Mesendoderm (in vitro differentiated cells): ENCODE measurements at regions not wholly inside any gene's neighbourhood (a gene's known extent, or its start where the extent isn't known, plus 50 kb on each side); places are given as distances from the start of the nearest gene placed in this dataset.

ENCODE experiments used
- DNase-seq: peaks from one replicate; pipeline ENCODE4 v3.0.0; 2013
- H2AK5ac ChIP-seq: 2 replicates; pipeline ENCODE4 v1.6.1; 2013; ENCODE audit warnings: low read length, inconsistent platforms
- H2BK120ac ChIP-seq: 2 replicates; pipeline ENCODE4 v1.6.1; 2013; ENCODE audit warnings: low read depth, mild to moderate bottlenecking, low read length, moderate library complexity, mixed read lengths
- H2BK15ac ChIP-seq: replicated peaks from 2 replicates; pipeline ENCODE4 v1.6.1; 2013; ENCODE audit warnings: low read depth, mild to moderate bottlenecking, moderate library complexity
- H2BK5ac ChIP-seq: 2 replicates; pipeline ENCODE4 v1.6.1; 2013; ENCODE audit warnings: low read length, inconsistent platforms
- H3K18ac ChIP-seq: 2 replicates; pipeline ENCODE4 v1.6.1; 2013; ENCODE audit warnings: mild to moderate bottlenecking, low read length, mixed read lengths
- H3K23ac ChIP-seq: one replicate; pipeline ENCODE4 v1.6.1; 2013; ENCODE audit warnings: low read length
- H3K27ac ChIP-seq: 2 replicates; pipeline ENCODE4 v1.5.1; 2013; ENCODE audit warnings: low read depth, mild to moderate bottlenecking, inconsistent platforms, low read length, moderate library complexity
- H3K27me3 ChIP-seq: 2 replicates; pipeline ENCODE4 v1.6.1; 2013; ENCODE audit warnings: low read length, control low read depth, mild to moderate bottlenecking, inconsistent platforms; ENCODE audit not compliant: insufficient read depth, poor library complexity
- H3K36me3 ChIP-seq: 2 replicates; pipeline ENCODE4 v1.6.1; 2013; ENCODE audit warnings: low read length, inconsistent platforms; ENCODE audit not compliant: control insufficient read depth, insufficient read depth
- H3K4ac ChIP-seq: one replicate; pipeline ENCODE4 v1.6.1; 2013; ENCODE audit warnings: low read depth, mild to moderate bottlenecking, low read length, moderate library complexity
- H3K4me1 ChIP-seq: 2 replicates; pipeline ENCODE4 v1.6.1; 2013; ENCODE audit warnings: low read depth, low read length, inconsistent platforms; ENCODE audit not compliant: control insufficient read depth
- H3K4me2 ChIP-seq: 2 replicates; pipeline ENCODE4 v1.6.1; 2013; ENCODE audit warnings: low read length
- H3K4me3 ChIP-seq: 2 replicates; pipeline ENCODE4 v1.5.1; 2013; ENCODE audit warnings: mild to moderate bottlenecking, low read length
- H3K56ac ChIP-seq: one replicate; pipeline ENCODE4 v1.6.1; 2013; ENCODE audit warnings: low read length
- H3K79me1 ChIP-seq: 2 replicates; pipeline ENCODE4 v1.6.1; 2013; ENCODE audit warnings: low read length, inconsistent platforms
- H3K79me2 ChIP-seq: 2 replicates; pipeline ENCODE4 v1.6.1; 2013; ENCODE audit warnings: mild to moderate bottlenecking, low read length; ENCODE audit not compliant: control insufficient read depth, insufficient read depth
- H3K9ac ChIP-seq: 2 replicates; pipeline ENCODE4 v1.6.1; 2013; ENCODE audit warnings: low read length, inconsistent platforms
- H4K5ac ChIP-seq: one replicate; pipeline ENCODE4 v1.6.1; 2013; ENCODE audit warnings: low read length
- H4K8ac ChIP-seq: one replicate; pipeline ENCODE4 v1.6.1; 2013; ENCODE audit warnings: low read depth, mild to moderate bottlenecking, control low read depth, low read length, moderate library complexity
- WGBS: extraction: QIAGEN DNeasy Blood & Tissue Kit; methylation state at CpG from one replicate; pipeline ENCODE4 v1.1.7; 2013; ENCODE audit warnings: low lambda C conversion rate, missing lambda C conversion rate; ENCODE audit not compliant: insufficient coverage; ENCODE audit errors: extremely low coverage; 5-methylcytosine and 5-hydroxymethylcytosine counted together

GRCh38 chr4:11898796-11899195 lies 470.1 kb upstream of the HS3ST1 start:
- Histone ChIP-seq H3K56ac (no peak overlapping the region), H3K79me2 (no peaks in the 10 kb centered on the region), H2BK5ac (no peak overlapping the region), H3K18ac (no peak overlapping the region), H2BK15ac (no peak overlapping the region), H3K27ac (no peak overlapping the region), H4K8ac (no peak overlapping the region), H2AK5ac (no peak overlapping the region), H3K23ac (no peak overlapping the region), H3K36me3 (no peaks in the 10 kb centered on the region), H3K9ac (no peak overlapping the region), H3K79me1 (no peaks in the 10 kb centered on the region), H3K4me2 (no peak overlapping the region), H3K4me1 (no peaks in the 10 kb centered on the region), H3K4me3 (no peak overlapping the region), H3K27me3 (no peaks in the 10 kb centered on the region), H4K5ac (no peak overlapping the region), H3K4ac (no peak overlapping the region), H2BK120ac (no peak overlapping the region)
- DNase-seq, result no peak
- WGBS, result no CpG with 5 or more reads among the region's 1 CpG

GRCh38 chr4:11895766-11896165 lies 467.1 kb upstream of the HS3ST1 start:
- Histone ChIP-seq H3K27ac (no peak overlapping the region), H3K4me2 (no peak overlapping the region), H2AK5ac (no peak overlapping the region), H3K23ac (no peak overlapping the region), H2BK5ac (no peak overlapping the region), H4K8ac (no peak overlapping the region), H3K4ac (no peak overlapping the region), H3K79me1 (no peaks in the 10 kb centered on the region), H3K18ac (no peak overlapping the region), H3K4me1 (no peaks in the 10 kb centered on the region), H3K79me2 (no peaks in the 10 kb centered on the region), H3K27me3 (no peaks in the 10 kb centered on the region), H3K36me3 (no peaks in the 10 kb centered on the region), H2BK15ac (no peak overlapping the region), H3K9ac (no peak overlapping the region), H3K56ac (no peak overlapping the region), H2BK120ac (no peak overlapping the region), H4K5ac (no peak overlapping the region), H3K4me3 (no peak overlapping the region)
- no peak for DNase-seq
- WGBS, result no CpG with 5 or more reads among the region's 1 CpG

GRCh38 chr4:11894977-11895376 lies 466.3 kb upstream of the HS3ST1 start:
- DNase-seq, result no peak
- Histone ChIP-seq H3K79me2 (no peaks in the 10 kb centered on the region), H4K5ac (no peak overlapping the region), H2BK5ac (no peak overlapping the region), H2BK120ac (no peak overlapping the region), H2BK15ac (no peak overlapping the region), H3K36me3 (no peaks in the 10 kb centered on the region), H3K9ac (no peak overlapping the region), H3K18ac (no peak overlapping the region), H3K27ac (no peak overlapping the region), H3K56ac (no peak overlapping the region), H3K4me3 (no peak overlapping the region), H2AK5ac (no peak overlapping the region), H3K79me1 (no peaks in the 10 kb centered on the region), H3K27me3 (no peaks in the 10 kb centered on the region), H4K8ac (no peak overlapping the region), H3K4me1 (no peaks in the 10 kb centered on the region), H3K4me2 (no peak overlapping the region), H3K4ac (no peak overlapping the region), H3K23ac (no peak overlapping the region)
- WGBS, result no CpG with 5 or more reads among the region's 2 CpGs

GRCh38 chr4:11894221-11894620 lies 465.5 kb upstream of the HS3ST1 start:
- H3K27me3 ChIP-seq, result no peaks in the 10 kb centered on the region
- no peak for DNase-seq
- no peak overlapping the region for H4K8ac ChIP-seq
- H3K79me2 ChIP-seq, result no peaks in the 10 kb centered on the region
- H3K4me3 ChIP-seq, result no peak overlapping the region
- no peak overlapping the region for H2BK5ac ChIP-seq
- no peak overlapping the region for H4K5ac ChIP-seq
- H3K18ac ChIP-seq, result no peak overlapping the region
- H2BK120ac ChIP-seq, result no peak overlapping the region
- no peak overlapping the region for H3K56ac ChIP-seq
- H3K36me3 ChIP-seq, result no peaks in the 10 kb centered on the region
- no peak overlapping the region for H3K4me2 ChIP-seq
- no peak overlapping the region for H3K4ac ChIP-seq
- no peak overlapping the region for H3K27ac ChIP-seq
- H3K9ac ChIP-seq, result no peak overlapping the region
- H3K4me1 ChIP-seq, result no peaks in the 10 kb centered on the region
- no peak overlapping the region for H2AK5ac ChIP-seq
- no peak overlapping the region for H2BK15ac ChIP-seq
- H3K23ac ChIP-seq, result no peak overlapping the region
- no peaks in the 10 kb centered on the region for H3K79me1 ChIP-seq
- WGBS, result no CpG with 5 or more reads among the region's 3 CpGs

- no peak overlapping the region for H2AK5ac ChIP-seq
- no peak overlapping the region for H3K18ac ChIP-seq
- H3K23ac ChIP-seq, result no peak overlapping the region
- no peak overlapping the region for H3K4me3 ChIP-seq
- no peaks in the 10 kb centered on the region for H3K36me3 ChIP-seq
- H4K8ac ChIP-seq, result no peak overlapping the region
- no peak overlapping the region for H4K5ac ChIP-seq
- no peak overlapping the region for H3K56ac ChIP-seq
- no peak overlapping the region for H3K27ac ChIP-seq
- DNase-seq, result peak; percentile 5
- H3K27me3 ChIP-seq, result no peaks in the 10 kb centered on the region
- H2BK5ac ChIP-seq, result no peak overlapping the region
- H3K4ac ChIP-seq, result no peak overlapping the region
- H2BK15ac ChIP-seq, result no peak overlapping the region
- H3K79me2 ChIP-seq, result no peaks in the 10 kb centered on the region
- no peak overlapping the region for H3K4me2 ChIP-seq
- no CpG with 5 or more reads among the region's 2 CpGs for WGBS
- no peak overlapping the region for H3K9ac ChIP-seq
- no peaks in the 10 kb centered on the region for H3K79me1 ChIP-seq
- H3K4me1 ChIP-seq, result no peaks in the 10 kb centered on the region
- H2BK120ac ChIP-seq, result no peak overlapping the region
These were observed 460.4 kb upstream of the HS3ST1 start for GRCh38 chr4:11889099-11889498.

- Histone ChIP-seq H3K4me2 (no peak overlapping the region), H2BK15ac (no peak overlapping the region), H2AK5ac (no peak overlapping the region), H2BK120ac (no peak overlapping the region), H4K5ac (no peak overlapping the region), H3K79me1 (no peaks in the 10 kb centered on the region), H4K8ac (no peak overlapping the region), H3K27me3 (no peaks in the 10 kb centered on the region), H3K4me3 (no peak overlapping the region), H3K56ac (no peak overlapping the region), H3K79me2 (no peaks in the 10 kb centered on the region), H3K9ac (no peak overlapping the region), H2BK5ac (no peak overlapping the region), H3K4ac (peak overlapping the region; percentile 16), H3K18ac (no peak overlapping the region), H3K4me1 (no peaks in the 10 kb centered on the region), H3K36me3 (no peaks in the 10 kb centered on the region), H3K27ac (no peak overlapping the region), H3K23ac (no peak overlapping the region)
- DNase-seq, result no peak
These were observed 453.3 kb upstream of the HS3ST1 start for GRCh38 chr4:11881947-11882346.
